NCI-H226 (cell line): ENCODE measurements at regions not wholly inside any gene's neighbourhood (a gene's known extent, or its start where the extent isn't known, plus 50 kb on each side); places are given as distances from the start of the nearest gene placed in this dataset.
"Not testable (repeated sequence)": the region's sequence is repeated elsewhere in the genome, so short reads cannot be mapped to it uniquely, and the experiment has no call there.

ENCODE experiments used
- DNase-seq: peaks from one replicate; pipeline ENCODE4 v3.0.0-alpha.2; 2015

DNA sequence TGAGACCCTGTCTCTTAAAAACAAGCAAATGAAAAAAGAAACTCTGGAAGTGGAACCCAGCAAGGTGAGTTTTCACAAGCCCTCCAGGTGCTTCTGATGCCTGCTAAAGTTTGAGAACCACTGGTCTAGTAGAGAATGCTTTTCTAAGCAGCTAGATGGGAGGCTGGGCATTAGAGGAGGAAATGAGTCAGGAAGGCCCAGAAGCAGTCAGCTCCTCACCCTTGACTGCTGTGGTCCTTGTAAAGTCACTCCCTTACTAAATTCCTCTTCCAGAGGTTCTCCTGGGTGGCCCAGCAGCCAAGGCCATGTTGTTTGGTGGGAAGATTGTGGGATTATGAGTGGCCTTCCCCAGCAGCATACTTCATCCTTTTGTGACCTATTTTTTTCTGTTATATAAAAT, 52.0 kb upstream of the FYN start:
- DNase-seq, result peak; percentile 52

GRCh38 chr6:111926731-111927302, 53.6 kb upstream of the FYN start:
- DNase-seq, result no peak

- no peak for DNase-seq
Observed at GRCh38 chr6:111927321-111927720, 54.1 kb upstream of the FYN start.

DNA sequence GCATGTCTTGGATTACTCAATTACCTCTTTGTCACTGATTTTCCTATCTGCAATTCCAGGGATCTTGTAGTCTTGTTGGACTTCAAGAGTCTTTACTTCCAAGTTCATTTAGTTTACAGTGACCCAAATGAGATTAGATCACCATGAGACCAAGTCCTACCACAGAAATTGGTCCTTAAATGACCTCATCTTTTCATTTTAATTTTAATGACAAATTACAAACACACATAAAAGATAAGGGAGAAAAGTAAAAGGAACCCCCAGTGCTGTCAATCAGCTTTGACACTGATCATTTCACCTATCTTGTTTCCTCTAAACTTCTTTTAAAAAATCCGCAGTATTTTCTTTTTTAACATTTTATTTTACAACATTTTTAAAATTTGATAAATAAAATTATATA, 54.9 kb upstream of the FYN start:
- DNase-seq, result no peak

DNA sequence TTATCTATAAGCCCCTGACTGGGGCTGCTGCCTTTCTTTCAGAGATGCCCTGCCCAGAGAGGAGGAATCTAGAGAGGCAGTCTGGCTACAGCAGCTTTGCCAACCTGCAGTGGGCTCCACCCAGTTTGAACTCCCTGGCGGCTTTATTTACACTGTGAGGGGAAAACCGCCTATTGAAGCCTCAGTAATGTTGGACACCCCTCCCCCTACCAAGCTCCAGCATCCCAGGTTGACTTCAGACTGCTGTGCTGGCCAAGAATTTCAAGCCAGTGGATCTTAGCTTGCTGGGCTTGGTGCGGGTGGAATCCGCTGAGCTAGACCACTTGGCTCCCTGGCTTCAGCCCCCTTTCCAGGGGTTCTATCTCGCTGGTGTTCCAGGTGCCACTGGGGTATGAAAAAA, 61.4 kb upstream of the FYN start:
- not testable (repeated sequence) for DNase-seq

DNA sequence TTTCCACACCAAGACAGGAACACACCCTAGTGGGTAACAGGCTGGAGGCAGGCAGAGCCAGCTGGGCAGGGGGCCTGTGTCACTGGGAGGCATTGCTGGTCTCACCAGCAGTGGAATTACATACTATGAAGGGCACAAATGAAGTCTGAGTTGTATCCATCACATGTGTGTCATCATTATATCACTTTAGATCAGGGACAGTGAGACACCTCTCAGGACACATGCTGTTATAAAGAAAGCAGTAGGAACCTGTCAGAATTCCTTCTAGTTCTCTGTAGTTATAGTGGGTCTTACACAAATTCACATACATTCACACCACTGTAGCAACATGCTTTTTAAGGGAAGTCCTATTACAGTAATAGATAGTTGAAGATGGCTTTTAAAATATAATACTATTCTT, 63.5 kb upstream of the FYN start:
- DNase-seq, result no peak

DNA sequence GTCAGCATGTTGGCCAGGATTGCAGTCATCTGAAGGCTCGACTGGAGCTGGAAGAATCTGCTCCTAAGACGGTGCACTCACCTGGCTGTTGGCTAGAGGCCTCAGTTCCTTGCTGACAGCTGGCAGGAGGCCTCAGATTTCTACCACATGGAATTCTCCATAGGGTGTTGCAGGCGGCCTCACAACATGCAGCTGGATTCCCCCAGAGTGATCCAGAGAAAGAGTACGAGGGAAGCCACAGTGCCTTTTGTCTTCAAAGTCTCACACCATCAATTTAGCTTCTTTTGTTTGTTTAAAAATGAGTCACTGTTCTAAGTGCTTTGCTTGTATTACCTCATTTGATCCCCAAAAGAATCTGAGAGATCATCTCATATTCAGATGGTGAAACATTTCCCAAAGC, 65.5 kb upstream of the FYN start:
- no peak for DNase-seq

DNA sequence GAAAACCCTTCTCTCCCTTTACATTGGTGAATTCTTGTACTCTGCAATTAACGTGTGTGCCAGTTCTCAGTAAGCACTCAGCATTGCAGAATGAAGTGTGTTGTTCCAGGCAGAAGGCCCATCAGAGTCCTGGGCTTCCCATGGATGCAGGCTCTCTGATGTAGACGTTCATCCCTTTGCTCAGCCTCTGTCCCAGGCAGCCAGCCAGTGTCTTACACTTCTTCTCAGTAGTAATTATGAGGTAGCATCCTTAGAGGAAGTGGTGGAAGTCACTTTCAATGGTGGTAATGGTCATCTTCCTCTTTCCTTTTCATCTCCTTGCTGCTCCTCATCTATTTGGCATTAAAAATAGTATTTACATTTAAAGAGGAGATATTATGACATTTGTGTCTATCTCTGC, 66.7 kb upstream of the FYN start:
- no peak for DNase-seq

DNA sequence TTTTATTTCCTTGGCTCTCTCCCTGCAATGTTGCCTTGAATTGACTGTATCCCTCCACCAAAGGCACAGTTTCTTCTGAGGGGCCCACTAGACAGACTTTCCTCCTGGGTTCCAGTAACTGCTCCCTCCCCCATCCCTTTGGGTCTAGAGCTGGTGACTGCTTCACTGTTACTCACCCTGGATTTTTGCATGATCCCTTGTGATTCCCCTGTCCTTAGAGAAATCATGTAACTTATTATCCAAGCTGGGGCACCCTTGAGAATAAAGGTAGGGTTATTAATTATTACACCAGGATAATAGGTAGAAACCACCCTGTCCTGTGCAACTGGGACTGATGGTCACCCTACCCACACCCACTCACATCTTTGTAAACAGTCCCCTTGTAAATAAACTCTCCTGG, 67.5 kb upstream of the FYN start:
- no peak for DNase-seq

GRCh38 chr6:111941686-111942330, 68.6 kb upstream of the FYN start:
- DNase-seq, result no peak

GRCh38 chr6:111942561-111942960, 69.3 kb upstream of the FYN start:
- no peak for DNase-seq

DNA sequence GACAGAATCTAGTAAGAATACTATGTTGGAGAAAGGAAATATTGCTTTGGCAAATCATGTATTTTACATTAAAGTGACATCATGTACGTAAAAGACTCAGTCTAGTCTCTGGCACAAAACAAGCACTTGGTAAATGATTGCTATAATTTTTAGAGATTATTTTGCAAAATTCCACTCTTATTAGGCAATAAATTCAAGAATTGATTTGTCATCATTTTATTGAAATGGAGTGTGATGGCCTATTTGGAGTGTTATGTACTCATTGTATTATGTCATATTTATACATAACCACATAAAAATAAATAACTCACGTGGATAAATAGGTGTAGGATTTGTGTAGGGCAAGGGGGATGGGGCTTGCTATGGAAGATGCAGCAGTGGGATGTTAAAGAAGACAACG, 70.0 kb upstream of the FYN start:
- DNase-seq, result no peak

GRCh38 chr6:111943726-111944125, 70.5 kb upstream of the FYN start:
- no peak for DNase-seq

DNA sequence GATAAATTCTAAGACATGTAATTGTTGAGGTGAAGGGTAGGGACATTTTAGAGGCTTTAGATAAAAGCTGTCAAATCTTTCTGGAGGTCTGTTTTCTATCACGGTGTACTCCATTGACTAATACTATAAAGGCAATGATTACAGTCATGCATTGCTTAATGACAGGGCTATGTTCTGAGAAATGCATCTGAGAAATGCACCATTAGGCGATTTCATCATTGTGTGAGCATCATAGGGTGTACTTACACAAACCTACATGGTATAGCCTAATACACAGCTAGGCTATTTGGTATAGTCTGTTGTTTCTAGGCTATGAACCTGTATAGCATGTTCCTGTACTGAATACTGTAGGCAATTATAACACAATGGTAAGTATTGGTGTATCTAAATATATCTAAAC, 71.3 kb upstream of the FYN start:
- no peak for DNase-seq

- DNase-seq, result no peak
Observed at GRCh38 chr6:111949546-111949945, 76.3 kb upstream of the FYN start.

- not testable (repeated sequence) for DNase-seq
Observed at GRCh38 chr6:111949984-111950383, 76.7 kb upstream of the FYN start.

DNA sequence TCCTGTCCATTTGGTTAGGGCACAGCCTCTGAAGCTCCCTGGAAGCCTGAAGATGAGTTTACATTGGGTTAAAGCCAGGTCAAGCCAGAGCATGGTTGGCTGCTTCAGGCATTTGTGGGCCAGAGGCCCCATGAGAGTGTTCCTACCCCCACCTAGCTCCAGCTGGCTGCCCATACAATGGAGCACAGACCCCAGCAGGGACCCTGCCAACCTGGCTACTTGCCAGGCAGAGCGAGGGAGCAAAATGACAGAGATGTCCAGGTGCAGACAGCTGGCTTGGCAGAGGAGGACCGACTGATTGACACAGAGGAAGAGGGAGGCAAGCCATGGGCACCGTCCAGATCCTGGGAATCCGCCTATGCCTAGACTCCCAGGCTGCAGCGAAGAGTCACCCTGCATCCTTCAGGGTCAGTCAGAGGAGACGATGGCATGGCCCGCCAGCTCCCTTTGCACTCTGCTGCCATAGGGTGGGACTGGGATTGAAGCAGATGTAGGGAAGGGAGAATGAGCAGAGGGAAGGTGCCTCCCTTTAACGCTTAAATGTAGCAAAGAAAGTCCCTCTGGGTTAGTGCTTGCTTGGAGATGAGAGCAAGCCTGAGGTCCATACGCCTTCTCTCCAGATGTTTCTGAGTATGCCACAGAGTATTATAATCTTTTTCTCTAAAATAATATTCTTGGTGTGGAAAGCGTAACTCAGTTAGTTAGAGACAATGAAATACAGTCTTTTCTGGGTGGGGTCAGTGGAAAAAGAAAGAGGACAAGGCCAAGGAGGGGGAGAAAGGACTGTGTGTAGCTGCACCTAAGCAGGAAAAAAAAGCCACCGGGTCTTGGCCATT, 77.6 kb upstream of the FYN start:
- DNase-seq, result peak; percentile 32

DNA sequence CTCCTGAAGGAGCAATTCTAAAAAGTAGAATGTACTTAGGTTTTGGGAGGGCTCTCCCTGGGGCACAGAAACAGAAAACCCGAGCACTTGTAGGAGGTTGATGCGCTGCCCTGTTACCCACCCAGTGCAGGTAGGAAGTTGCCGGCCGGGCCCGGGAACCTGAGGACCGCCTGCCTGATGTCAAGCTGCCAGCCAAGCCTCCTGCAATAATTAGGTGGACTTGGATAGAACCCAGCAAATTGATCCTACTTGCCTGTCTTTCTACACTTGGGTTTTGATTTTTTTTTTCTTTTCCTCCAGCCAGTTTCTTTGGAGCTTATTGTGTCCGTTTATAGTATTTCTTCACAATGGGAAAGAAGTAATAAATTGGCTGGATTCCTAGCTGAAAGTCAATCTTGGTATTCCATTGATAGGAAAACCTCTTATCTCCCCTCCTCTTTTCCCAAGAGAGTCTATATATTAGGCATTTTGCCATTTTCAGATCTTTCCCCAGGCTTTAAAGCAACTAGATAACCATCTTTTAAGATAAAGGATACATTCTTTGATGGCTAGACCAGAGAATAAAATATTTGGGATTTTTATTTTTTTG, 78.3 kb upstream of the FYN start:
- DNase-seq, result no peak

DNA sequence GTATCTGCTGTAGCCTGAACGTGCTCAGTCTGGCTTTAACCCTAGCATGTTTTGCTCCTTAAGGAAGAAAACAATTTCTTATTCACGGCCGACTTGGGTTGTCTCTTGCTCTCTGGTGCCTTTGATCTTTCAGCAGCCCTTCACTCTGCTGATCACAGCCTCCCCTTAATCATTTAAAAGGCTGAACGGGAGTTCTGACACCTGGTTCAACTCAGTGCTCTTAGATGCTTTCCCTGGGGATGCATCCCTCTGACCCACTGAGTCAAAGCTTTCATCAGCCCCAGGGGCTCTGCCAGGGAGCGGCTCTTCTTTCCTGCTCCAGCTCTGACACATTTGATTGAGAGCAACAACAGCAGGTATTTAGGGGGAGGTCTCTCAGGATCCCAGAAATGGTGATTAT, 79.0 kb upstream of the FYN start:
- peak; percentile 24 for DNase-seq

GRCh38 chr6:111952821-111953540, 79.7 kb upstream of the FYN start:
- DNase-seq, result peak; percentile 88

GRCh38 chr6:111956098-111956497, 82.8 kb upstream of the FYN start:
- DNase-seq, result no peak

- DNase-seq, result no peak
Observed at GRCh38 chr6:111957623-111958315, 84.5 kb upstream of the FYN start.

GRCh38 chr6:111958534-111958933, 85.3 kb upstream of the FYN start:
- DNase-seq, result no peak
